ENCODE measurements at regions not wholly inside any gene's neighbourhood (a gene's known extent, or its start where the extent isn't known, plus 50 kb on each side); places are given as distances from the start of the nearest gene placed in this dataset.

GRCh38 chr2:12243381-12243780 lies 473.4 kb upstream of the TRIB2 start:
- WGBS (ENCODE audit: missing lambda C conversion rate): 5% methylated on average over 2 of the region's 2 CpGs
- Histone ChIP-seq H3K4me3 (no peak overlapping the region), H3K4me1 (no peaks in the 10 kb centered on the region), H3K27ac (no peak overlapping the region), H3K9me3 (no peaks in the 10 kb centered on the region), H3K4me2 (no peak overlapping the region)
- ChIA-PET POLR2A (no interaction called here), CTCF (no interaction called here)
- no peak for DNase-seq (ENCODE audit: low read depth in 1 of 2, low spot score in 1 of 2)
- no peak for ATAC-seq
- TF ChIP-seq ESRRA (IDR thresholded peaks at IDR 0.05; ENCODE audit: borderline replicate concordance, low read length): no peak
- no peak for TF ChIP-seq TP53 (CRISPR knock-in tag; IDR thresholded peaks at IDR 0.05)
- no peak for TF ChIP-seq HOXA7 (CRISPR knock-in tag; IDR thresholded peaks at IDR 0.05)
- TF ChIP-seq EP300 (IDR thresholded peaks at IDR 0.05): no peak
- no peak for TF ChIP-seq RNF2 (IDR thresholded peaks at IDR 0.05; ENCODE audit: borderline replicate concordance, low read depth)
- TF ChIP-seq CTCF (IDR thresholded peaks at IDR 0.05): no peak
- TF ChIP-seq CEBPB (IDR thresholded peaks at IDR 0.05): no peak
- no peak for TF ChIP-seq HEYL (CRISPR knock-in tag; IDR thresholded peaks at IDR 0.05)
- no peak for TF ChIP-seq ELK1 (IDR thresholded peaks at IDR 0.05; ENCODE audit: low read depth, low read length)
- no peak for TF ChIP-seq REST (IDR thresholded peaks at IDR 0.05)
- TF ChIP-seq EHF (CRISPR knock-in tag; IDR thresholded peaks at IDR 0.05): no peak
- no peak for TF ChIP-seq BCL3 (IDR thresholded peaks at IDR 0.05)
- no peak for TF ChIP-seq POLR2AphosphoS2 (conservative IDR thresholded peaks at IDR 0.05; ENCODE audit: low read length)
- no peak for TF ChIP-seq NR3C1 (IDR thresholded peaks at IDR 0.05)
- no peak for TF ChIP-seq NFE2L2 (conservative IDR thresholded peaks at IDR 0.05; ENCODE audit: low read length)
- no peak for TF ChIP-seq KDM5A (IDR thresholded peaks at IDR 0.05)
- no peak for TF ChIP-seq ATOH8 (CRISPR knock-in tag; IDR thresholded peaks at IDR 0.05; ENCODE audit: low read depth)
- no peak for TF ChIP-seq USF2 (IDR thresholded peaks at IDR 0.05)
- TF ChIP-seq BHLHE40 (IDR thresholded peaks at IDR 0.05; ENCODE audit: low read depth, low read length): no peak
- FAIRE-seq: no peak

Measured in A549 (cell line).